ENCODE measurements at regions not wholly inside any gene's neighbourhood (a gene's known extent, or its start where the extent isn't known, plus 50 kb on each side); places are given as distances from the start of the nearest gene placed in this dataset.

- TF ChIP-seq YY1 (IDR thresholded peaks at IDR 0.05) (no peak), CTCF (IDR thresholded peaks at IDR 0.05; ENCODE audit: low read depth, low read length, missing input control) (no peak), RXRA (IDR thresholded peaks at IDR 0.05) (no peak), GABPA (IDR thresholded peaks at IDR 0.05 in 1 of 2, conservative IDR thresholded peaks at IDR 0.05 in 1 of 2) (no peak), REST (IDR thresholded peaks at IDR 0.05) (no peak), MAX (IDR thresholded peaks at IDR 0.05) (no peak), JUND (IDR thresholded peaks at IDR 0.05) (no peak), FOXA1 (IDR thresholded peaks at IDR 0.05) (no peak), RAD21 (IDR thresholded peaks at IDR 0.05) (no peak), ATF3 (IDR thresholded peaks at IDR 0.05) (no peak), ZBTB33 (IDR thresholded peaks at IDR 0.05) (no peak), EGR1 (IDR thresholded peaks at IDR 0.05; ENCODE audit: low read depth in 2 of 2) (no peak)
Measured at GRCh38 chr9:119544492-119544891, 175.3 kb upstream of the BRINP1 start.

Measured in liver (tissue), 3 donors.